K562 (cell line): ENCODE measurements at regions not wholly inside any gene's neighbourhood (a gene's known extent, or its start where the extent isn't known, plus 50 kb on each side); places are given as distances from the start of the nearest gene placed in this dataset.
"Not testable (repeated sequence)": the region's sequence is repeated elsewhere in the genome, so short reads cannot be mapped to it uniquely, and the experiment has no call there.

Source experiments
- AFF4 ChIP-seq: sonication (generic); formaldehyde crosslinking; IDR thresholded peaks from 2 replicates; pipeline ENCODE4 v1.8.0; 2023; ENCODE audit warnings: mild to moderate bottlenecking, missing genetic modification reagents
- CTCF ChIP-seq, 3 experiments: IDR thresholded peaks in 2 of 3; conservative IDR thresholded peaks in 1 of 3; 2 replicates each; pipeline ENCODE4 v1.5.1; 2011 to 2012; ENCODE audit warnings: low read length in 3 of 3, mild to moderate bottlenecking in 3 of 3, control low read depth in 2 of 3, improper control_type of control experiment in 1 of 3, inconsistent platforms in 1 of 3, low read depth in 1 of 3, mixed read lengths in 1 of 3, moderate library complexity in 1 of 3; ENCODE audit not compliant: insufficient read depth in 2 of 3
- MTA3 ChIP-seq: fragments of 450-650 bp; formaldehyde crosslinking; IDR thresholded peaks from 2 replicates; pipeline ENCODE4 v1.6.1; 2017; ENCODE audit warnings: mild to moderate bottlenecking, borderline replicate concordance
- NFE2L1 ChIP-seq: fragments of 450-650 bp; IDR thresholded peaks from 2 replicates; pipeline ENCODE4 v1.6.1; 2016; ENCODE audit warnings: missing genetic modification characterization, low read depth, mild to moderate bottlenecking, missing compliant biosample characterization, moderate library complexity, borderline replicate concordance
- NFYB ChIP-seq: IDR thresholded peaks from 2 replicates; pipeline ENCODE4 v1.6.1; 2011; ENCODE audit warnings: mild to moderate bottlenecking, moderate library complexity; ENCODE audit not compliant: insufficient read length; ENCODE audit errors: extremely low read depth
- PHB ChIP-seq: fragments of 250-450 bp; sonication (Bioruptor Pico); IDR thresholded peaks from 2 replicates; pipeline ENCODE4 v1.5.0; 2021
- REST ChIP-seq, 2 experiments: fragments of 450-650 bp; formaldehyde crosslinking in 1 of 2; IDR thresholded peaks; 2 replicates each; pipeline versions ENCODE4 v1.4.0 to v1.6.1; 2014 to 2020; ENCODE audit warnings: mild to moderate bottlenecking in 2 of 2, borderline replicate concordance in 1 of 2, low read depth in 1 of 2
- RREB1 ChIP-seq: fragments of 250-450 bp; sonication (Bioruptor Pico); IDR thresholded peaks from 2 replicates; pipeline ENCODE4 v1.4.0; 2020
- XRCC5 ChIP-seq: fragments of 200-400 bp; formaldehyde crosslinking; IDR thresholded peaks from 2 replicates; pipeline ENCODE4 v1.6.1; 2017; ENCODE audit warnings: low read depth, mild to moderate bottlenecking, low read length

DNA sequence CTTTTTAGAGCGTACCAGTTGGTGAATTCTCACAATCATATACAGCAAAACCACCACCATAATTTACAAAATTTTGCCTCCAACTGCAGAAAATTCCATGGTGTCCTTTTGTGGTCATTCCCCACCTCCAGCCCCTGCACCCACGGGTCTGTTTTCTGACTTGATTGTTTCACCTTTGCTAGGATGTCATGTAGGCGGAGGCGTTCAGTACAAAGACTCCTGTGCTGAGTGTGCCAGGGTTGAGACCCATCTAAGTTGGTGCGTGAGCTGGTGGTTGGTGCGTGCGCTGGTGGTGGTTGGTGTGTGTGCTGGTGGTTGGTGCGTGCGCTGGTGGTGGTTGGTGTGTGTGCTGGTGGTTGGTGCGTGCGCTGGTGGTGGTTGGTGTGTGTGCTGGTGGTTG lies 162.0 kb upstream of the GSE1 start:
- not testable (repeated sequence) for TF ChIP-seq NFYB; XRCC5; REST (IDR thresholded peaks at IDR 0.05; ENCODE audit: borderline replicate concordance); REST (CRISPR knock-in tag; IDR thresholded peaks at IDR 0.05; ENCODE audit: low read depth); RREB1 (CRISPR knock-in tag); MTA3; PHB (CRISPR knock-in tag); CTCF (IDR thresholded peaks at IDR 0.05 in 2 of 3, conservative IDR thresholded peaks at IDR 0.05 in 1 of 3; ENCODE audit: insufficient read depth in 2 of 3, low read depth in 1 of 3, low read length in 3 of 3); AFF4; NFE2L1 (tag)
